Cardiac muscle cell (in vitro differentiated cells and primary cell): ENCODE measurements at regions not wholly inside any gene's neighbourhood (a gene's known extent, or its start where the extent isn't known, plus 50 kb on each side); places are given as distances from the start of the nearest gene placed in this dataset.

ENCODE experiments used
- DNase-seq, 2 donors: peaks; one replicate each; pipeline versions ENCODE4 v3.0.0 to v3.0.0-alpha.2; 2010 to 2017; ENCODE audit warnings: low read depth in 1 of 2, low spot score in 1 of 2
- H3K27ac ChIP-seq: fragments of 200-600 bp; sonication (generic); 2 replicates; pipeline ENCODE4 v1.5.1; 2016
- H3K27me3 ChIP-seq: fragments of 200-600 bp; sonication (generic); 2 replicates; pipeline ENCODE4 v1.6.0; 2016; ENCODE audit warnings: control low read depth
- H3K36me3 ChIP-seq: fragments of 200-600 bp; sonication (generic); 2 replicates; pipeline ENCODE4 v1.5.1; 2016; ENCODE audit warnings: control low read depth
- H3K4me1 ChIP-seq: fragments of 200-600 bp; sonication (generic); 2 replicates; pipeline ENCODE4 v1.8.1; 2017; ENCODE audit warnings: low read depth, mild to moderate bottlenecking, mixed run types
- H3K4me3 ChIP-seq: fragments of 200-600 bp; sonication (generic); 2 replicates; pipeline ENCODE4 v1.5.1; 2016; ENCODE audit warnings: mild to moderate bottlenecking
- H3K9me3 ChIP-seq: fragments of 200-600 bp; sonication (generic); 2 replicates; pipeline ENCODE4 v1.5.1; 2017; ENCODE audit warnings: low read depth, mild to moderate bottlenecking, control low read depth
- CTCF ChIP-seq: IDR thresholded peaks from 2 replicates; pipeline ENCODE4 v1.5.1; 2012; ENCODE audit warnings: low read depth, mild to moderate bottlenecking, low read length

- no peaks in the 10 kb centered on the region for H3K27me3 ChIP-seq
- DNase-seq, result no peak
- H3K9me3 ChIP-seq, result no peaks in the 10 kb centered on the region
- no peaks in the 10 kb centered on the region for H3K36me3 ChIP-seq
- no peaks in the 10 kb centered on the region for H3K4me1 ChIP-seq
- no peak overlapping the region for H3K4me3 ChIP-seq
- no peak for TF ChIP-seq CTCF
- no peak overlapping the region for H3K27ac ChIP-seq
Measured at GRCh38 chr2:22336414-22336813, 1048.6 kb upstream of the KLHL29 start.

DNA sequence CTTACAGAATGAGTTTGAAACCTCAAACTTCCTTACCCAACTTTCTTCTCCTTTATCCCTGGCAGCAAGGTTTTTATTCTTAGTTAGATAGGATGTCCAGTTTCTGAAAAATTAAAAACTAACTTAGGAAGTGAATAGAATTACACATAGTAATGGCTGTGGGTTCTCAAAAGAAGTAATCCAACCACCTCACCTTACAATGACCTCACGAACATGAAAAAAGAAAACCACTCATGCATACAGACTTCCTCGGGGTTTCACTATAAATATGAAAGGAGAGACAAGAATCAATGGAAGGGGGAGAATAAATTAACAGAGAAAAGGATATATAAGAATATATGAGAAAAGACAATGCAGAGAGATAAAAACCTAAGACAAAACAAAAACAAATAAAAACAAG is 1044.3 kb upstream of the KLHL29 start:
- Histone ChIP-seq H3K4me1 (no peaks in the 10 kb centered on the region), H3K36me3 (no peaks in the 10 kb centered on the region), H3K27me3 (no peaks in the 10 kb centered on the region), H3K4me3 (no peak overlapping the region), H3K27ac (no peak overlapping the region), H3K9me3 (no peaks in the 10 kb centered on the region)
- no peak for DNase-seq
- TF ChIP-seq CTCF, result no peak

GRCh38 chr2:22347306-22347705 is 1037.7 kb upstream of the KLHL29 start:
- Histone ChIP-seq H3K4me1 (no peaks in the 10 kb centered on the region), H3K27me3 (no peaks in the 10 kb centered on the region), H3K36me3 (no peaks in the 10 kb centered on the region), H3K4me3 (no peak overlapping the region), H3K9me3 (no peaks in the 10 kb centered on the region), H3K27ac (no peak overlapping the region)
- TF ChIP-seq CTCF, result no peak
- no peak for DNase-seq

GRCh38 chr2:22350621-22351020 is 1034.4 kb upstream of the KLHL29 start:
- H3K9me3 ChIP-seq, result no peaks in the 10 kb centered on the region
- no peak for TF ChIP-seq CTCF
- no peaks in the 10 kb centered on the region for H3K4me1 ChIP-seq

GRCh38 chr2:22355816-22356433 is 1029.1 kb upstream of the KLHL29 start:
- Histone ChIP-seq H3K4me3 (no peak overlapping the region), H3K4me1 (no peaks in the 10 kb centered on the region), H3K27me3 (no peaks in the 10 kb centered on the region), H3K9me3 (no peaks in the 10 kb centered on the region), H3K36me3 (no peaks in the 10 kb centered on the region), H3K27ac (no peak overlapping the region)
- peak; percentile 16 to 70 for DNase-seq
- peak; percentile 65 for TF ChIP-seq CTCF

More at GRCh38 chr2:22350621-22351020, 1034.4 kb upstream of the KLHL29 start:
- DNase-seq, result no peak
- Histone ChIP-seq H3K4me3 (no peak overlapping the region), H3K36me3 (no peaks in the 10 kb centered on the region), H3K27me3 (no peaks in the 10 kb centered on the region), H3K27ac (no peak overlapping the region)
